Loucy (cell line): ENCODE measurements at regions not wholly inside any gene's neighbourhood (a gene's known extent, or its start where the extent isn't known, plus 50 kb on each side); places are given as distances from the start of the nearest gene placed in this dataset.

ENCODE experiments used
- H2AFZ ChIP-seq: fragments of 200-600 bp; sonication (generic); 2 replicates; pipeline ENCODE4 v1.6.0; 2016; ENCODE audit warnings: antibody characterized with exemption, mild to moderate bottlenecking, low read length, moderate library complexity
- H3F3A ChIP-seq: fragments of 200-600 bp; 2 replicates; pipeline ENCODE4 v1.6.0; 2016; ENCODE audit warnings: antibody characterized with exemption, low read depth, mild to moderate bottlenecking
- H3K27me3 ChIP-seq: fragments of 200-600 bp; sonication (generic); 2 replicates; pipeline ENCODE4 v1.6.1; 2014; ENCODE audit warnings: low read length, mild to moderate bottlenecking; ENCODE audit not compliant: insufficient read depth, poor library complexity, severe bottlenecking
- H3K36me3 ChIP-seq: fragments of 200-600 bp; sonication (generic); 2 replicates; pipeline ENCODE4 v1.6.1; 2016; ENCODE audit warnings: low read length; ENCODE audit not compliant: insufficient read depth
- H3K4me1 ChIP-seq: fragments of 200-600 bp; sonication (generic); 2 replicates; pipeline ENCODE4 v1.5.1; 2014; ENCODE audit warnings: low read length, mild to moderate bottlenecking; ENCODE audit not compliant: insufficient read depth, poor library complexity, severe bottlenecking
- H3K4me2 ChIP-seq: fragments of 200-600 bp; sonication (generic); 2 replicates; pipeline ENCODE4 v1.6.0; 2014; ENCODE audit warnings: antibody characterized with exemption, low read length, low read depth, mild to moderate bottlenecking; ENCODE audit not compliant: poor library complexity, severe bottlenecking
- H3K4me3 ChIP-seq: fragments of 200-600 bp; sonication (generic); 2 replicates; pipeline ENCODE4 v1.5.1; 2014; ENCODE audit warnings: low read length, mild to moderate bottlenecking, mixed read lengths; ENCODE audit not compliant: poor library complexity, severe bottlenecking
- H3K79me2 ChIP-seq: fragments of 200-600 bp; sonication (generic); 2 replicates; pipeline ENCODE4 v1.6.1; 2014; ENCODE audit warnings: low read length; ENCODE audit not compliant: insufficient read depth
- H3K9ac ChIP-seq: fragments of 200-600 bp; sonication (generic); 2 replicates; pipeline ENCODE4 v1.6.0; 2014; ENCODE audit warnings: mild to moderate bottlenecking, low read depth, low read length, moderate library complexity; ENCODE audit not compliant: poor library complexity, severe bottlenecking
- H3K9me2 ChIP-seq: fragments of 200-600 bp; sonication (generic); replicated peaks from 2 replicates; pipeline ENCODE4 v1.6.1; 2016; ENCODE audit warnings: low read depth, low read length, mixed read lengths
- H3K9me3 ChIP-seq: fragments of 200-600 bp; sonication (generic); 2 replicates; pipeline ENCODE4 v1.6.1; 2014; ENCODE audit warnings: mild to moderate bottlenecking, antibody characterized with exemption, low read length, low read depth; ENCODE audit not compliant: insufficient read depth
- H4K20me1 ChIP-seq: fragments of 200-600 bp; sonication (generic); 2 replicates; pipeline ENCODE4 v1.6.0; 2014; ENCODE audit warnings: antibody characterized with exemption, low read length, mild to moderate bottlenecking; ENCODE audit not compliant: insufficient read depth, poor library complexity, severe bottlenecking
- EZH2phosphoT487 ChIP-seq: fragments of 200-600 bp; IDR thresholded peaks from 2 replicates; pipeline ENCODE4 v1.6.1; 2018; ENCODE audit warnings: antibody characterized with exemption, mild to moderate bottlenecking, moderate library complexity, borderline replicate concordance
- TF ChIP-seq, protein P1 (sequence below): fragments of 200-600 bp; sonication (generic); conservative IDR thresholded peaks from 2 replicates; pipeline ENCODE4 v1.5.1; 2014; ENCODE audit warnings: mild to moderate bottlenecking, antibody characterized with exemption, low read length

DNA sequence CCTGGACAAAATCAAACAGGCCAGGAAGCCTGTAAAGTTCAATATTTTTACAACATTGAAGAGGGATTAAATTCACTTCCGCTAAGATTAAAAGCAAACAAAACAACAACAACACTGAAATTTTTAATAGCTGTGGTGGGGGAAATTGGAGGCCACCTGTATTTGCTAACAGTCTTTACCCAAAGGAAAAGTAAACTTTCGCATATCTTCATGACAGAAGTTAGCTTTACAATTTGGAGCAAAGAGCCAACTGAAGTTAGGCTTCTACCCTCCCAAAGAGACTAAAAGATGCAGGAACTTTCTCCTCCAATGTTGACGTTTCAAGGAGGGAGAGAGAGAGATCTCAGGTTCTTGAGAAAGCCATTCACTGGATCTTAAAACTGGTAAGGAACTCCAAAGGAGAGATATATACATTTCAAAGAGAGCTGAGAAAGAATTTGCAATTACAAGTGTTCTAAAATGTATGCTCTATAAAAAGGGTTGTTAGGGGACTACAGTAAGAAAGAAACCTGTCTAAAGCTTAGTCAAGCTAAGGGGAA lies 349.2 kb upstream of the CDH9 start:
- no peaks in the 10 kb centered on the region for H3K9me2 ChIP-seq
- H3K4me3 ChIP-seq, result no peak overlapping the region
- no peaks in the 10 kb centered on the region for H3F3A ChIP-seq
- H4K20me1 ChIP-seq, result no peaks in the 10 kb centered on the region
- no peak for TF ChIP-seq EZH2phosphoT487
- TF ChIP-seq, protein P1, sequence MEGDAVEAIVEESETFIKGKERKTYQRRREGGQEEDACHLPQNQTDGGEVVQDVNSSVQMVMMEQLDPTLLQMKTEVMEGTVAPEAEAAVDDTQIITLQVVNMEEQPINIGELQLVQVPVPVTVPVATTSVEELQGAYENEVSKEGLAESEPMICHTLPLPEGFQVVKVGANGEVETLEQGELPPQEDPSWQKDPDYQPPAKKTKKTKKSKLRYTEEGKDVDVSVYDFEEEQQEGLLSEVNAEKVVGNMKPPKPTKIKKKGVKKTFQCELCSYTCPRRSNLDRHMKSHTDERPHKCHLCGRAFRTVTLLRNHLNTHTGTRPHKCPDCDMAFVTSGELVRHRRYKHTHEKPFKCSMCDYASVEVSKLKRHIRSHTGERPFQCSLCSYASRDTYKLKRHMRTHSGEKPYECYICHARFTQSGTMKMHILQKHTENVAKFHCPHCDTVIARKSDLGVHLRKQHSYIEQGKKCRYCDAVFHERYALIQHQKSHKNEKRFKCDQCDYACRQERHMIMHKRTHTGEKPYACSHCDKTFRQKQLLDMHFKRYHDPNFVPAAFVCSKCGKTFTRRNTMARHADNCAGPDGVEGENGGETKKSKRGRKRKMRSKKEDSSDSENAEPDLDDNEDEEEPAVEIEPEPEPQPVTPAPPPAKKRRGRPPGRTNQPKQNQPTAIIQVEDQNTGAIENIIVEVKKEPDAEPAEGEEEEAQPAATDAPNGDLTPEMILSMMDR, result no peak
- no peak overlapping the region for H2AFZ ChIP-seq
- H3K79me2 ChIP-seq, result no peaks in the 10 kb centered on the region
- H3K9ac ChIP-seq, result no peak overlapping the region
- no peaks in the 10 kb centered on the region for H3K27me3 ChIP-seq
- H3K9me3 ChIP-seq, result no peaks in the 10 kb centered on the region
- H3K4me2 ChIP-seq, result no peak overlapping the region
- H3K36me3 ChIP-seq, result no peaks in the 10 kb centered on the region
- no peaks in the 10 kb centered on the region for H3K4me1 ChIP-seq

DNA sequence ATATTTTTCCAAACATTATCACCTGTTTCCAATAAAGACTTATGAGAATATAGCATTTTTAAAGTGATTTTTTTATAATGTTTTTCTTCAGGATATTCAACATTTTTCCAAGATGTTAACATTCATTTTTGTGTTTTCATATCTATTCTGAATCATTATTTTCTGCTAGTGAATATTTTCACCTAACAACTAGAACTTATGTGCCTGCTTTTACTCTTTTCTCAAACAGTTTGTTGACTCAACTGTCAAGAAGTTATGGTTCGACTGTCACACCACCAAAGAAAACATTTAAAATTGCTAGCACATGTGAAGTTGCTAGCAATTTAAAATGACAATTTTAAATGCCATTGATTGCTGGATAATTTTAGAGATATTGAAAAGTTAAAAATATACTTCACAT lies 343.3 kb upstream of the CDH9 start:
- Histone ChIP-seq H3K9ac (no peak overlapping the region), H3K9me2 (no peaks in the 10 kb centered on the region), H3K79me2 (no peaks in the 10 kb centered on the region), H2AFZ (no peak overlapping the region), H3K4me2 (no peak overlapping the region), H3F3A (no peaks in the 10 kb centered on the region), H3K9me3 (no peaks in the 10 kb centered on the region), H3K4me1 (no peaks in the 10 kb centered on the region), H3K36me3 (no peaks in the 10 kb centered on the region), H3K27me3 (no peaks in the 10 kb centered on the region), H4K20me1 (no peaks in the 10 kb centered on the region), H3K4me3 (no peak overlapping the region)
- TF ChIP-seq EZH2phosphoT487, result no peak
- TF ChIP-seq, protein P1, result no peak

DNA sequence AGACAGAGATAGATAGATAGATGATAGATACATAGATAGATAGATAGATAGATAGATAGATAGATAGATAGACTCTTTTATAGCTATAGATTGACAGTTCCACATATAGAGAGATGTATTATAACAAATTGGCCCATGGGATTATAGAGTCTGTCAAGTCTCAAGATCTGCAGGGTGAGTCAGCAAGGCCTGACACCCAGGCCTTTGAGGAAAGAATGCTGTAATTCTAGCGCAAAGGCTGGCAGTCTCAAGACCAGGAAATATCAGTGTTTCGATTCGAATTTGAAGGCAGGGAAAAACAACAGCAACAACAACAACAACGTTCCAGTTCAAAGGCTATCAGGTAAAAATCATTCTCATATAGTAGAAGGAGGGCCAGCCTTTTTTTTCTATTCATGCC lies 339.2 kb upstream of the CDH9 start:
- H2AFZ ChIP-seq, result no peak overlapping the region
- H3K9me3 ChIP-seq, result no peaks in the 10 kb centered on the region
- TF ChIP-seq, protein P1, result no peak
- TF ChIP-seq EZH2phosphoT487, result no peak
- H3K27me3 ChIP-seq, result no peaks in the 10 kb centered on the region
- H3K36me3 ChIP-seq, result no peaks in the 10 kb centered on the region
- H3K79me2 ChIP-seq, result no peaks in the 10 kb centered on the region
- no peaks in the 10 kb centered on the region for H3K4me1 ChIP-seq
- H4K20me1 ChIP-seq, result no peaks in the 10 kb centered on the region
- no peak overlapping the region for H3K4me3 ChIP-seq
- H3K4me2 ChIP-seq, result no peak overlapping the region
- no peaks in the 10 kb centered on the region for H3F3A ChIP-seq
- H3K9ac ChIP-seq, result no peak overlapping the region
- no peaks in the 10 kb centered on the region for H3K9me2 ChIP-seq
